Astrocyte of the spinal cord (primary cell): ENCODE measurements at regions not wholly inside any gene's neighbourhood (a gene's known extent, or its start where the extent isn't known, plus 50 kb on each side); places are given as distances from the start of the nearest gene placed in this dataset.

ENCODE experiments used
- DNase-seq: peaks from one replicate; pipeline ENCODE4 v3.0.0; 2011; ENCODE audit warnings: low read depth, low spot score
- H3K4me3 ChIP-seq: 2 replicates; pipeline ENCODE4 v1.5.1; 2011; ENCODE audit warnings: low read depth, mild to moderate bottlenecking, low read length, moderate library complexity
- in situ Hi-C: cut with HindIII; loops from 2 replicates; pipeline ENCODE4 v1.10.0; 2017; ENCODE audit warnings: low sequenced_read_pairs
- TF ChIP-seq, protein P1 (sequence below): IDR thresholded peaks from 2 replicates; pipeline ENCODE4 v1.5.1; 2012; ENCODE audit warnings: low read depth, mild to moderate bottlenecking, low read length, inconsistent platforms

DNA sequence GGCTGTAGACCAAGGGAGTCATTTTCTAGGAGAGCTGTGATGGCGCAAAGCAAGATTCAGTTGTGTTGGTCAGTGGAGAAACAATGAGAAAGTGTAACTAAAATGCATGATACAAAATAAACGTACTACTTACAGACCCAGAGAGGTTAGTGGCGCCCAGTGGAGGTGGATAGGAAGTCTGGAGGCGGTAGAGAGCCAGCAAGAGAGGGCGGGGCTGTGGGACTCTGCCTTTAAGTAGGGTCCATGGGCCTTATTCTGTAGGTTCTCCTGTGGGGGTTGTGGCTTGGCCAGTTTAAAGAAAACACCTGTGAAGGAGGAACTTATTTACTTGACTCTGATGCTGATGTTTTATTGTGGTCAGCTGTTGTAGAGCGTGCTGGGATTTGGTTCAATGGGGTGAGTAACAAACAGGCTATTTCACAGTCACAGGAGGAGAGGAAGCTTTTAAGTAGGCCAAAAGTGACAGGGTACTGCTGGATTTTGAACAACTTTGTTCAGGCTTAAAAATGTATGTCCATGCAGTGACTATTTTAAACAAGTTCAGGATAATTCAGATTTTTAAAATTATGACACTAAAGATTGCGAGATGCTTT is 1097.7 kb downstream of the TMTC2 start:
- no peak for DNase-seq
- in situ Hi-C loops = no loop called here
- TF ChIP-seq, protein P1, sequence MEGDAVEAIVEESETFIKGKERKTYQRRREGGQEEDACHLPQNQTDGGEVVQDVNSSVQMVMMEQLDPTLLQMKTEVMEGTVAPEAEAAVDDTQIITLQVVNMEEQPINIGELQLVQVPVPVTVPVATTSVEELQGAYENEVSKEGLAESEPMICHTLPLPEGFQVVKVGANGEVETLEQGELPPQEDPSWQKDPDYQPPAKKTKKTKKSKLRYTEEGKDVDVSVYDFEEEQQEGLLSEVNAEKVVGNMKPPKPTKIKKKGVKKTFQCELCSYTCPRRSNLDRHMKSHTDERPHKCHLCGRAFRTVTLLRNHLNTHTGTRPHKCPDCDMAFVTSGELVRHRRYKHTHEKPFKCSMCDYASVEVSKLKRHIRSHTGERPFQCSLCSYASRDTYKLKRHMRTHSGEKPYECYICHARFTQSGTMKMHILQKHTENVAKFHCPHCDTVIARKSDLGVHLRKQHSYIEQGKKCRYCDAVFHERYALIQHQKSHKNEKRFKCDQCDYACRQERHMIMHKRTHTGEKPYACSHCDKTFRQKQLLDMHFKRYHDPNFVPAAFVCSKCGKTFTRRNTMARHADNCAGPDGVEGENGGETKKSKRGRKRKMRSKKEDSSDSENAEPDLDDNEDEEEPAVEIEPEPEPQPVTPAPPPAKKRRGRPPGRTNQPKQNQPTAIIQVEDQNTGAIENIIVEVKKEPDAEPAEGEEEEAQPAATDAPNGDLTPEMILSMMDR = no peak
- no peak overlapping the region for H3K4me3 ChIP-seq

DNA sequence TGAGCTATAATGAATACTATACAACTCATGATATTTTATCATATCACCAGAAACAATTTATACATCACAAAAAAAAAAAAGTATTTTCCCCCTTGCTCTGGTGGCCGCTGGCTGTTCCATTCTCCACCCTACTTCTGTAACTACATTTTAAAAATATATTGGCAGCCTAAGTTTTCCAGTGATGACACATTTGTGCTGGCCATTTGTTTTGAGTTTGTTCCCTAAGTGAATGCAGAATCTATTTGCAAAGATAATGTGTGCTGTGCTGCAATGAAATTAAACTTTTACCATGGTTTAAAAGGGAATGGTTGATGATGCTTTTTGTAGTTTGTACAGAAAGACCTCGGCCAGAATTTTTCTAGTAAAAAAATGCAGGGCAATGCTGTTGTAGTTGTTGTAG is 1092.8 kb downstream of the TMTC2 start:
- DNase-seq = no peak

DNA sequence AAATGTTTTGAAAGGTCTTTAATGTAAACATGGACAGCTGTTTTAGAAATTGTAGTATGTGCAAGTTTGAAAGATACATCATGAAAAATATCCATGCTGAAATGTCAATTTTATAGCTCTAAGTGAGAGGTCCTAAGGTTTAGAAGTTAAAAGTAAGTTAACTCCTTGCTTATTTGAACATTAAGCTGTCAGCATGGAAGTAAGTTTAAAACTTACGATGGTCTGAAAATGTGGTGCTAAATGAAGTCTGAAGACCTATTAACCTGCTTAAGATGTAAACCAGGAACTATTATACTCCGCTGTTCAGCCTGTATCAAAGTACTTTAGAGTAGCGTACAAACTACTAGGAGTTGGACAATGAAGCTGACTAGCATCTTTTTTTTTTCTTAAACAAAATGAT is 1082.4 kb downstream of the TMTC2 start:
- TF ChIP-seq, protein P1 = no peak
- no peak for DNase-seq
- in situ Hi-C loops = no loop called here
- no peak overlapping the region for H3K4me3 ChIP-seq

More for the DNA sequence above, 1092.8 kb downstream of the TMTC2 start:
- H3K4me3 ChIP-seq = no peak overlapping the region
- in situ Hi-C loops = no loop called here
- TF ChIP-seq, protein P1 = no peak

- DNase-seq = no peak
- in situ Hi-C loops = no loop called here
- H3K4me3 ChIP-seq = no peak overlapping the region
- TF ChIP-seq, protein P1 = no peak
Measured at GRCh38 chr12:83767723-83768122, 1081.0 kb downstream of the TMTC2 start.

GRCh38 chr12:83763425-83763824 is 1076.7 kb downstream of the TMTC2 start:
- TF ChIP-seq, protein P1 = no peak
- in situ Hi-C loops = no loop called here
- no peak overlapping the region for H3K4me3 ChIP-seq
- DNase-seq = no peak

- TF ChIP-seq, protein P1 = no peak
- DNase-seq = no peak
- in situ Hi-C loops = no loop called here
- no peak overlapping the region for H3K4me3 ChIP-seq
Measured at GRCh38 chr12:83759906-83760305, 1073.2 kb downstream of the TMTC2 start.
